GM18858 (cell line): ENCODE measurements at regions not wholly inside any gene's neighbourhood (a gene's known extent, or its start where the extent isn't known, plus 50 kb on each side); places are given as distances from the start of the nearest gene placed in this dataset.
"Not testable (repeated sequence)": the region's sequence is repeated elsewhere in the genome, so short reads cannot be mapped to it uniquely, and the experiment has no call there.

Source experiments
- ATAC-seq: cut with Tn5 transposase; IDR thresholded peaks from one replicate; pipeline ENCODE4 v1.9.1; 2021; ENCODE audit not compliant: unreplicated experiment

GRCh38 chr3:147159141-147159540, 247.2 kb downstream of the ZIC4 start:
- no peak for ATAC-seq

- no peak for ATAC-seq
Measured at GRCh38 chr3:147157631-147158030, 248.7 kb downstream of the ZIC4 start.

- not testable (repeated sequence) for ATAC-seq
Measured at GRCh38 chr3:147154988-147155387, 251.4 kb downstream of the ZIC4 start.

- ATAC-seq, result no peak
Measured at GRCh38 chr3:147153830-147154539, 252.4 kb downstream of the ZIC4 start.

GRCh38 chr3:147152476-147152875, 253.9 kb downstream of the ZIC4 start:
- no peak for ATAC-seq

GRCh38 chr3:147141516-147142288, 264.6 kb downstream of the ZIC4 start:
- ATAC-seq, result no peak

GRCh38 chr3:147139341-147139740, 267.0 kb downstream of the ZIC4 start:
- no peak for ATAC-seq

GRCh38 chr3:147132168-147132567, 274.2 kb downstream of the ZIC4 start:
- no peak for ATAC-seq

- ATAC-seq, result no peak
Measured at GRCh38 chr3:147130461-147130860, 275.9 kb downstream of the ZIC4 start.

GRCh38 chr3:147129665-147130064, 276.7 kb downstream of the ZIC4 start:
- ATAC-seq, result no peak

- no peak for ATAC-seq
Measured at GRCh38 chr3:147122350-147122749, 284.0 kb downstream of the ZIC4 start.

GRCh38 chr3:147119989-147120388, 286.4 kb downstream of the ZIC4 start:
- ATAC-seq, result no peak

- ATAC-seq, result no peak
Measured at GRCh38 chr3:147119346-147119745, 287.0 kb downstream of the ZIC4 start.

GRCh38 chr3:147118611-147119010, 287.7 kb downstream of the ZIC4 start:
- no peak for ATAC-seq

- ATAC-seq, result no peak
Measured at GRCh38 chr3:147117631-147118030, 288.7 kb downstream of the ZIC4 start.

- ATAC-seq, result no peak
Measured at GRCh38 chr3:147113293-147114044, 292.9 kb downstream of the ZIC4 start.

- no peak for ATAC-seq
Measured at GRCh38 chr3:147099076-147099475, 307.3 kb downstream of the ZIC4 start.

GRCh38 chr3:147090461-147090860, 315.9 kb downstream of the ZIC4 start:
- ATAC-seq, result no peak

GRCh38 chr3:147089286-147089685, 317.1 kb downstream of the ZIC4 start:
- ATAC-seq, result no peak

- not testable (repeated sequence) for ATAC-seq
Measured at GRCh38 chr3:147059500-147059899, 346.8 kb downstream of the ZIC4 start.

- no peak for ATAC-seq
Measured at GRCh38 chr3:147049821-147050220, 356.5 kb downstream of the ZIC4 start.

GRCh38 chr3:147049305-147049704, 357.0 kb downstream of the ZIC4 start:
- ATAC-seq, result no peak
